Mesodermal cell (in vitro differentiated cells): ENCODE measurements at regions not wholly inside any gene's neighbourhood (a gene's known extent, or its start where the extent isn't known, plus 50 kb on each side); places are given as distances from the start of the nearest gene placed in this dataset.

ENCODE experiments used
- H3K27ac ChIP-seq: 2 replicates; pipeline ENCODE4 v1.7.0; 2013; ENCODE audit warnings: mild to moderate bottlenecking, low read depth, low read length, moderate library complexity; ENCODE audit not compliant: severe bottlenecking
- H3K36me3 ChIP-seq: 2 replicates; pipeline ENCODE4 v1.7.1; 2013; ENCODE audit warnings: mild to moderate bottlenecking, low read length, moderate library complexity; ENCODE audit not compliant: control insufficient read depth, insufficient read depth
- H3K4me1 ChIP-seq: one replicate; pipeline ENCODE4 v1.7.1; 2013; ENCODE audit warnings: mild to moderate bottlenecking, low read length; ENCODE audit not compliant: insufficient read depth, control insufficient read depth, poor library complexity, severe bottlenecking
- H3K4me3 ChIP-seq: 2 replicates; pipeline ENCODE4 v1.7.0; 2013; ENCODE audit warnings: low read length, control low read depth, mild to moderate bottlenecking; ENCODE audit not compliant: insufficient read depth, poor library complexity, severe bottlenecking; ENCODE audit errors: extremely low read depth
- H3K9me3 ChIP-seq: 2 replicates; pipeline ENCODE4 v1.7.1; 2013; ENCODE audit warnings: mild to moderate bottlenecking, low read length, moderate library complexity; ENCODE audit not compliant: control insufficient read depth
- WGBS, 2 experiments: methylation state at CpG; one replicate each; pipeline ENCODE4 v1.1.5; 2013; ENCODE audit warnings: missing lambda C conversion rate in 2 of 2; ENCODE audit not compliant: insufficient coverage in 2 of 2; 5-methylcytosine and 5-hydroxymethylcytosine counted together

DNA sequence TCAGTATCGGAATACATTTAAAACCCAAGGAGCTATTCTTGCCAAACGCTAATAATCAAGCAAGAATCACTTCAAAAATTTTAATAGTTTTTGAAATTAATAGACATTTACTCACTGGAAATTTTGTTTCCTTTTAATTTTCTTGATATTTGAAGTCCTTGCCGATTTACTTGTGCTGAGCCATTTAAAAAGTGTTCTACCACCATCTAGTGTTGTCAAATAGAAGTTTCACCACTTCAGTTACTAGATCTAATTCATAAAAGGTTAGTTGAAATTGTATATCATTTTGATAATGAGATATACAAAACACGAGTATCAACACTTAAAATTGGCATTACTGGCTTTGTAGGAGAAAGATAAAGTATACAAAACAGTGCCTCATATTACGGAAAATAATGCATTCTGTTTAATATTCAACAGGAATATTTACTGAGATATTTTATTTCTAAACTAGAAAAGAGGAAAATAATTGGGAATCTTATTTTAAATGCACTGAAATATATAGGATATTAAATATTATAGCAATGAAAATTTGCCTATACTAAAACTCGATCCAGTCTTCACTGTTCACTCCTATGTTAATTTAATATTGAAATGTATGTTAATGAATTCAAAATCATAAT is 664.8 kb upstream of the SEMA3D start:
- Histone ChIP-seq H3K4me1 (no peaks in the 10 kb centered on the region), H3K9me3 (no peaks in the 10 kb centered on the region), H3K36me3 (no peaks in the 10 kb centered on the region), H3K4me3 (no peak overlapping the region), H3K27ac (no peak overlapping the region)
- no CpG with 5 or more reads among the region's 6 CpGs for WGBS, 2 experiments

DNA sequence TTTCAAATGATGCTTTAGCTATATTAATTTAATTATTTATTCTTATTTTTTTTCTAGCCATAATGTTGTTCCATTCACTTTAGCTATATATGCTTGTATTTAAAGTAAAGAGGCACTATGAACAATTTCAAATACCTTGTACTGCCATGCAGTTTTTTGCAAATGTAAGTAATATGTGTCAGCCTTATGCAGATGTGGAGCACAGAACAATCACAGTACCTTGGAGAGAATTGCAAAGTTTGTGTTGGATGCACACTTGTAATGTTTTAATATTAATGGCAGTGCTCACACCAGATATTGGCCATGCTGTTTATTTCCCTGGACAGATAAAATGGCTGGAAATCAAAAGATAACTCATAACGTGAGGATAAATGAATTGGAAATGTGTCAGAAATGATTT is 663.5 kb upstream of the SEMA3D start:
- Histone ChIP-seq H3K9me3 (no peaks in the 10 kb centered on the region), H3K27ac (no peak overlapping the region), H3K36me3 (no peaks in the 10 kb centered on the region), H3K4me3 (no peak overlapping the region), H3K4me1 (no peaks in the 10 kb centered on the region)
- WGBS, 2 experiments, result 77 to 86% methylated on average over 1 of the region's 1 CpG

DNA sequence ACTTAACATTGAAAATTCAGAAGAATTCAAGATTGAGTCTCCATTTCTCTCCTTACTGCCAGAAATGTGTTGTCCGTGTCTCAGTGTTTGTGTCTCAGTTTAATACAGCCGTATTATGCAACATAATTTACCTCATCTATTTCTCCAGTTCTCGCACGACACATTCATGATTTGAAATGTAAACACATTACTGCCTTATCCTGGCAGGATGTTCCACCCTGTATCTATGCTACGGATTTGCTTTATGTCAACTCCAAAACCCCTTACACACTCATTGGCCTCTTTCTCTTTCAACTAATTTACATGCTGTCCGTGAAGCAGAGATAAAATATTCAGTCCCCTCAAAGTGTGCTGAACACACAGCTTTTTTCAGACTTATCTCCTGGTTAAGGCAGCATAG is 653.7 kb upstream of the SEMA3D start:
- WGBS, 2 experiments, result 89 to 94% methylated on average over 6 of the region's 6 CpGs
- no peaks in the 10 kb centered on the region for H3K36me3 ChIP-seq
- no peaks in the 10 kb centered on the region for H3K4me1 ChIP-seq
- no peak overlapping the region for H3K27ac ChIP-seq
- H3K4me3 ChIP-seq, result no peak overlapping the region
- no peaks in the 10 kb centered on the region for H3K9me3 ChIP-seq

DNA sequence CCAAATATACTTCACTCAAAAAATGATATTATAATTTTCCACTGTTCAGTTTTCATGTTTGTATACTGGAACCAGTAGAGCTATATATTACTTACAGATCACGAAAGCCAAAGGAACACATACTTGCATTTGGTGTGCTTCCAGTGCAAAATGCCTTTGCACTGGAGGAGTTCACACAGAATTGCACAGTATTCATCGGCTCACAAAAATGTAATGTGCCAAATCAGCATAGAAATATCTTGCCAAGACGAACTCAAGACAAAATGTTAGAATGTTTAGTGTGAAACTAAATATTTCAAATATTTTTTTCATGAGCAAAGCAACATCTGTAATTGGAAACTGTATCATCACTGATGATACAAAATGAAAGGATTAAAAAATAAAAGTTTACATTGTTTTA is 646.2 kb upstream of the SEMA3D start:
- 100% methylated on average over 1 to 2 of the region's 3 CpGs for WGBS, 2 experiments
- peaks cover 3% of the 10 kb centered on the region for H3K4me1 ChIP-seq

DNA sequence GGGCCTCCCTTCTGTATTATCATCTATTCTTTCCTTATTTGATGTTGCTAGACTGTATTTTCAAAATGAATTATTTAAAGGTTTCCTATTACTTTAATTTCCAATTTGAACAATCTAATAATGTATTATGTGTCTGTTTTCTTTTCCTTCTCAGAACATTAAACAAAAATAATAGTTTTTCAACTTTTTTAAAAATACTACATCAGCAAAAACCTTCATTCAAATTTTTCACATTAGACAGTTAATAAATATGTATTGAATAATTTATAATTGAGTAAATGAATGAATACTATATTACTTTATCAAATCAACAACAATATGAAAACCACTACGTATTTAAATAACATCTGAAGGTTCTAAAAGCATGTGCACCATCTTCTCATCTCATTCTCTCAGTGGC is 644.1 kb upstream of the SEMA3D start:
- no peaks in the 10 kb centered on the region for H3K9me3 ChIP-seq
- H3K27ac ChIP-seq, result no peak overlapping the region
- no CpG with 5 or more reads among the region's 1 CpG for WGBS, 2 experiments
- no peaks in the 10 kb centered on the region for H3K36me3 ChIP-seq
- H3K4me3 ChIP-seq, result no peak overlapping the region
- peaks cover 3% of the 10 kb centered on the region for H3K4me1 ChIP-seq

More for the DNA sequence above, 646.2 kb upstream of the SEMA3D start:
- no peak overlapping the region for H3K27ac ChIP-seq
- H3K36me3 ChIP-seq, result no peaks in the 10 kb centered on the region
- no peak overlapping the region for H3K4me3 ChIP-seq
- H3K9me3 ChIP-seq, result no peaks in the 10 kb centered on the region

DNA sequence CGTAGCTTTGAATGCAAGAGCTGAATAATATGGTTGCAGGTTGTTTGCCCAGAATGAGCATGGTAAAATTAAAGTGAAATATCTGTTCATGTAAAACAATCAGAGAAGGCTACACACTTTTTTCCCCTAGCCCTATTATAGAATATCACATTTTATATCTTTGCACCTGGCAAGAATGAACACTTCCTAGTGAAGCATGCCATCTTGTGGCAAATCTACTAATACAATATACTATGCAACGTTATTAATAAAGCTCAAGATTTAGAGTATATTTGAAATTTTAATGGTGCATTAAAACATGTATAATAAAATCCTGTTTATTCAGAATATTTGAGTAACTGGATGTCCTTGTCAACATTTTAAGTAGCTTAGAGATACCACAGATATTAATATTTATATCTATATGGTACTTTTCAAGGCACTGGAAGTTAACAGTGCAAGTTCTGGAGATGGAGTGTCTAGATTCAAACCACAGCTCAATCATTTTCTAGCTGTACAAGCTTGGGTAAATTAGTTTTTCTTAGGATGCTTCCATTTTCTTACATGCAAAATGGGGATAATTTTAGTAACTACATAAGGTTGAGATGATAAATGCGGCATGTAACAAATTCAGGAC is 643.1 kb upstream of the SEMA3D start:
- H3K4me3 ChIP-seq, result no peak overlapping the region
- WGBS, 2 experiments, result 100% methylated on average over 1 of the region's 3 CpGs; no CpG with 5 or more reads in 1 of the 2 experiments

DNA sequence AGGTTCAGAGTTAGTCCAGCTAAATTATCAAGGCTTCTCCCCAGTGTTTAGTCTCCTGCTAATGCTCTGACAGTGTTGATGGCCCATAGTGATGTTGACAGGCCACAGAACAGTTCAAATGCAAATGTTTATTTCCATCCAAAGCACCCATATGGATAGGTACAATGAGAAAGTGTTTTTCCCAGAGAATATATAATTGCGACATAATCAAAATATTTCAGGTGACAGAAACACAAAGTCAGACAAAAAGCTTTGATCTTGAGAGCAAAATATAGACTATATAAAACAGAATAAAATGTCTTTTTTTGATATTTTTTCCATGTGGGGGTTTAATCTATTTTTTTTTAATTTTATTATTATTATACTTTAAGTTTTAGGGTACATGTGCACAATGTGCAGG is 642.3 kb upstream of the SEMA3D start:
- no peaks in the 10 kb centered on the region for H3K36me3 ChIP-seq

More for the DNA sequence above, 643.1 kb upstream of the SEMA3D start:
- no peaks in the 10 kb centered on the region for H3K36me3 ChIP-seq
- peaks cover 3% of the 10 kb centered on the region for H3K4me1 ChIP-seq
- no peaks in the 10 kb centered on the region for H3K9me3 ChIP-seq
- no peak overlapping the region for H3K27ac ChIP-seq

DNA sequence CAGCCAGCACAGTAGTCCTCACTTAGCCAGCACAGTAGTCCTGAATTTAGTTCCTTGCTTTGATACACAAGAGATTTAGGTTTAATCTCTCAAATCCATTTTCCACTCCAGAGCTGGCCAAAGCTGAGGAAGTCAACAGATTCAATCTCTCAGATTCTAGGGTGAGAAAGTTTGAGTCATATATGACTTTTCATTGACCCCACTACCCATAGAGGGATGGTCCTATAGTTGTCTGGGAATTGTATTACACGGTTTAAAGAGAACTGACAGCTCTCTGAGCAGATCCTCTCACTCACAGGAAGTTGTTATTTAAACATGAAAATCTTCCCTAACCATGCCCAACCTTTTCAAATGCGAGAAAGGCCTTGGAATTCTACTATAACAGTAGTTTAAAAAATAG is 641.8 kb upstream of the SEMA3D start:
- Histone ChIP-seq H3K9me3 (no peaks in the 10 kb centered on the region), H3K4me1 (peaks cover 3% of the 10 kb centered on the region), H3K27ac (peak overlapping the region; percentile 61), H3K4me3 (no peak overlapping the region), H3K36me3 (no peaks in the 10 kb centered on the region)
- WGBS, 2 experiments, result 67% methylated on average over 1 of the region's 2 CpGs; no CpG with 5 or more reads in 1 of the 2 experiments

More for the DNA sequence above, 642.3 kb upstream of the SEMA3D start:
- Histone ChIP-seq H3K9me3 (no peaks in the 10 kb centered on the region), H3K27ac (peak overlapping the region; percentile 61), H3K4me3 (no peak overlapping the region), H3K4me1 (peaks cover 3% of the 10 kb centered on the region)
- no CpG with 5 or more reads among the region's 1 CpG for WGBS, 2 experiments

DNA sequence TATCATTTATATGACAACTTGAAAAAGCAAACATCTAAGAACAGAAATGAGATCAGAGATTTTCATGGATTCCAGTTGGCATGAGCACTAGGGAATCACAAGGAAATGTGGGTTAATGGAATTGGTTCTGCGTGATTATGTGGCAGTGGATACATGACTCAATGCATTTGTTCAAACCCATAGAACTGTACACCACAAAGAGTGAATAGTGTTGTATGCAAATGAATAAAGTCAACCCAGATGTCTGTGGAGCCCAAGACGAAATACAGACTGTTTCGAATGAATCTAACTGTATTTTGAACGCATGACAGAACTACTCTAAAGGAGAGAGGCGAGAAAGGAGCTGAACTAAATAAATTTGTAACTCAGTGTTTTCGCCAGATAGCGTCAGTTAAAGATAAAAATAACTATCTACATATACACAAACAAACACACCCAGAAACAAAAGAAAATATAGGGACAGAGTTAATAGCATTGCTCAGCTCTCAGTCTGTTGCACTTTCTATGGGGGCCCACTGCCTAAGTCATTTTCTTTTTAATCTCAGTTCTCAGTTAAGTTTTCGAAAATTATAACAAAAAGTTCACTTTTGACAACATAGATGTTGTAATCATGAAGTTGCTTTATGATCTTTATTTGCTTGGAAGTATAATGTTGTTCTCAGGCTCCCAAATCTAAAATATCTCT is 636.7 kb upstream of the SEMA3D start:
- Histone ChIP-seq H3K4me1 (no peaks in the 10 kb centered on the region), H3K27ac (no peak overlapping the region), H3K36me3 (no peaks in the 10 kb centered on the region), H3K4me3 (no peak overlapping the region), H3K9me3 (peaks cover 3% of the 10 kb centered on the region)
- 89 to 93% methylated on average over 3 to 7 of the region's 8 CpGs for WGBS, 2 experiments

DNA sequence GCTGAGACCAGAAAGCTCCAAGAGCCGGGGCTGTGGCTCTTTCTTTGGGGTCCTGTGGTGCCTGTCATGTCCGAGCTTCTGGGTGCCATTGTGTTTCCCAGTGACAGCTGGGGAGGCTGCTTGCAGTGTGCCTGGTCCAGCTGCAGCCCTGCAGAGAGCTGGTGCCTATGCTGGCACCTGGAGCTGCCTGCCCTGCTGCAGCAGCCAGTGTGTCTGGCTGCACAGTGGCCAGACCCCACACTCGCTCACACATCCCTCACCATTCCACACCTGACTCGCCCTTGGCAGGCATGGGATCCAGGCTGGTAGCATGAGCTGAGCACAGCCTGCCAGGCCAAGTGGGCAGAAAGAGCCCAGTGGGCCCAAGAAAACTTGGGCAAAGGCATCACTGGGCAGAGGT is 635.1 kb upstream of the SEMA3D start:
- Histone ChIP-seq H3K4me3 (no peak overlapping the region), H3K4me1 (no peaks in the 10 kb centered on the region), H3K9me3 (peaks cover 3% of the 10 kb centered on the region), H3K27ac (no peak overlapping the region), H3K36me3 (no peaks in the 10 kb centered on the region)
- WGBS, 2 experiments, result 100% methylated on average over 1 to 3 of the region's 4 CpGs
